ENCODE measurements at regions not wholly inside any gene's neighbourhood (a gene's known extent, or its start where the extent isn't known, plus 50 kb on each side); places are given as distances from the start of the nearest gene placed in this dataset.

DNA sequence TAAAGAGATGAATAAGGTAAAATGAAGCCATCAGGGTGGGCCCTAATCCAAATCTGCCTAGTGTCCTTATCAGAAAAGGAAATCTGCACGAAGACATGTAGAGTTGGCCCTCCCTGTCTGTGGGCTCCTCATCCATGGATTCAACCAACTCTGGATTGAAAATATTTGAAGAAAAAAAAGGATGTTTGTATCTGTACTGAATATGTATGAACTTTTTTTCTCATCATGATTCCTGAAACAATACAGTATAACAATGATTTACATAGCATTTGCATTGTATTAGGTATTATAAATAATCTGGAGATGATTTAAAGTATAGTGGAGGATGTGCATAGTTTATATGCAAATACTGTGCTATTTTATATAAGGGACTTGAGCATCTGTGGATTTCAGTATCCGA lies 59.0 kb upstream of the SMAD6 start:
- Histone ChIP-seq H3K27me3 (ENCODE audit: insufficient read depth, poor library complexity, severe bottlenecking) (no peaks in the 10 kb centered on the region), H3K4me3 (replicated peaks; ENCODE audit: insufficient read depth, low read length) (no peak overlapping the region), H3K27ac (replicated peaks) (no peak overlapping the region)
- TF ChIP-seq GABPA (IDR thresholded peaks at IDR 0.05; ENCODE audit: low read depth) (no peak), POLR2AphosphoS5 (IDR thresholded peaks at IDR 0.05; ENCODE audit: low read depth) (no peak), SPI1 (IDR thresholded peaks at IDR 0.05; ENCODE audit: borderline replicate concordance, low read depth) (no peak)
- TF ChIP-seq, protein P1, sequence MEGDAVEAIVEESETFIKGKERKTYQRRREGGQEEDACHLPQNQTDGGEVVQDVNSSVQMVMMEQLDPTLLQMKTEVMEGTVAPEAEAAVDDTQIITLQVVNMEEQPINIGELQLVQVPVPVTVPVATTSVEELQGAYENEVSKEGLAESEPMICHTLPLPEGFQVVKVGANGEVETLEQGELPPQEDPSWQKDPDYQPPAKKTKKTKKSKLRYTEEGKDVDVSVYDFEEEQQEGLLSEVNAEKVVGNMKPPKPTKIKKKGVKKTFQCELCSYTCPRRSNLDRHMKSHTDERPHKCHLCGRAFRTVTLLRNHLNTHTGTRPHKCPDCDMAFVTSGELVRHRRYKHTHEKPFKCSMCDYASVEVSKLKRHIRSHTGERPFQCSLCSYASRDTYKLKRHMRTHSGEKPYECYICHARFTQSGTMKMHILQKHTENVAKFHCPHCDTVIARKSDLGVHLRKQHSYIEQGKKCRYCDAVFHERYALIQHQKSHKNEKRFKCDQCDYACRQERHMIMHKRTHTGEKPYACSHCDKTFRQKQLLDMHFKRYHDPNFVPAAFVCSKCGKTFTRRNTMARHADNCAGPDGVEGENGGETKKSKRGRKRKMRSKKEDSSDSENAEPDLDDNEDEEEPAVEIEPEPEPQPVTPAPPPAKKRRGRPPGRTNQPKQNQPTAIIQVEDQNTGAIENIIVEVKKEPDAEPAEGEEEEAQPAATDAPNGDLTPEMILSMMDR (IDR thresholded peaks at IDR 0.05; ENCODE audit: insufficient read depth, low read length): no peak
- TF ChIP-seq, protein P2, sequence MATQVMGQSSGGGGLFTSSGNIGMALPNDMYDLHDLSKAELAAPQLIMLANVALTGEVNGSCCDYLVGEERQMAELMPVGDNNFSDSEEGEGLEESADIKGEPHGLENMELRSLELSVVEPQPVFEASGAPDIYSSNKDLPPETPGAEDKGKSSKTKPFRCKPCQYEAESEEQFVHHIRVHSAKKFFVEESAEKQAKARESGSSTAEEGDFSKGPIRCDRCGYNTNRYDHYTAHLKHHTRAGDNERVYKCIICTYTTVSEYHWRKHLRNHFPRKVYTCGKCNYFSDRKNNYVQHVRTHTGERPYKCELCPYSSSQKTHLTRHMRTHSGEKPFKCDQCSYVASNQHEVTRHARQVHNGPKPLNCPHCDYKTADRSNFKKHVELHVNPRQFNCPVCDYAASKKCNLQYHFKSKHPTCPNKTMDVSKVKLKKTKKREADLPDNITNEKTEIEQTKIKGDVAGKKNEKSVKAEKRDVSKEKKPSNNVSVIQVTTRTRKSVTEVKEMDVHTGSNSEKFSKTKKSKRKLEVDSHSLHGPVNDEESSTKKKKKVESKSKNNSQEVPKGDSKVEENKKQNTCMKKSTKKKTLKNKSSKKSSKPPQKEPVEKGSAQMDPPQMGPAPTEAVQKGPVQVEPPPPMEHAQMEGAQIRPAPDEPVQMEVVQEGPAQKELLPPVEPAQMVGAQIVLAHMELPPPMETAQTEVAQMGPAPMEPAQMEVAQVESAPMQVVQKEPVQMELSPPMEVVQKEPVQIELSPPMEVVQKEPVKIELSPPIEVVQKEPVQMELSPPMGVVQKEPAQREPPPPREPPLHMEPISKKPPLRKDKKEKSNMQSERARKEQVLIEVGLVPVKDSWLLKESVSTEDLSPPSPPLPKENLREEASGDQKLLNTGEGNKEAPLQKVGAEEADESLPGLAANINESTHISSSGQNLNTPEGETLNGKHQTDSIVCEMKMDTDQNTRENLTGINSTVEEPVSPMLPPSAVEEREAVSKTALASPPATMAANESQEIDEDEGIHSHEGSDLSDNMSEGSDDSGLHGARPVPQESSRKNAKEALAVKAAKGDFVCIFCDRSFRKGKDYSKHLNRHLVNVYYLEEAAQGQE (IDR thresholded peaks at IDR 0.05; ENCODE audit: insufficient replicate concordance, low read depth): no peak
- DNase-seq (ENCODE audit: low read depth in 1 of 2, low spot score in 1 of 2): no peak

- DNase-seq (ENCODE audit: low read depth in 1 of 2, low spot score in 1 of 2): no peak
- no peak overlapping the region for H3K4me3 ChIP-seq (replicated peaks; ENCODE audit: insufficient read depth, low read length)
- H3K27me3 ChIP-seq (ENCODE audit: insufficient read depth, poor library complexity, severe bottlenecking): no peaks in the 10 kb centered on the region
- H3K27ac ChIP-seq (replicated peaks): no peak overlapping the region
- TF ChIP-seq, protein P2 (IDR thresholded peaks at IDR 0.05; ENCODE audit: insufficient replicate concordance, low read depth): no peak
- TF ChIP-seq, protein P1 (IDR thresholded peaks at IDR 0.05; ENCODE audit: insufficient read depth, low read length): no peak
- TF ChIP-seq SPI1 (IDR thresholded peaks at IDR 0.05; ENCODE audit: borderline replicate concordance, low read depth) (no peak), GABPA (IDR thresholded peaks at IDR 0.05; ENCODE audit: low read depth) (no peak), POLR2AphosphoS5 (IDR thresholded peaks at IDR 0.05; ENCODE audit: low read depth) (no peak)
Observed at GRCh38 chr15:66644000-66644787, 57.8 kb upstream of the SMAD6 start.

- Histone ChIP-seq H3K4me3 (replicated peaks; ENCODE audit: insufficient read depth, low read length) (no peak overlapping the region), H3K27me3 (ENCODE audit: insufficient read depth, poor library complexity, severe bottlenecking) (no peaks in the 10 kb centered on the region), H3K27ac (replicated peaks) (no peak overlapping the region)
- no peak for TF ChIP-seq SPI1 (IDR thresholded peaks at IDR 0.05; ENCODE audit: borderline replicate concordance, low read depth)
- TF ChIP-seq, protein P1 (IDR thresholded peaks at IDR 0.05; ENCODE audit: insufficient read depth, low read length): no peak
- TF ChIP-seq GABPA (IDR thresholded peaks at IDR 0.05; ENCODE audit: low read depth): no peak
- TF ChIP-seq, protein P2 (IDR thresholded peaks at IDR 0.05; ENCODE audit: insufficient replicate concordance, low read depth): no peak
- no peak for TF ChIP-seq POLR2AphosphoS5 (IDR thresholded peaks at IDR 0.05; ENCODE audit: low read depth)
- no peak for DNase-seq (ENCODE audit: low read depth in 1 of 2, low spot score in 1 of 2)
Observed at GRCh38 chr15:66644869-66645268, 57.2 kb upstream of the SMAD6 start.

Data from HL-60 (cell line).